HG03565 (cell line): ENCODE measurements at regions not wholly inside any gene's neighbourhood (a gene's known extent, or its start where the extent isn't known, plus 50 kb on each side); places are given as distances from the start of the nearest gene placed in this dataset.
"Not testable (repeated sequence)": the region's sequence is repeated elsewhere in the genome, so short reads cannot be mapped to it uniquely, and the experiment has no call there.

Experiments used
- ATAC-seq: cut with Tn5 transposase; IDR thresholded peaks from one replicate; pipeline ENCODE4 v1.9.1; 2021; ENCODE audit warnings: mild to moderate bottlenecking, moderate library complexity; ENCODE audit not compliant: unreplicated experiment

DNA sequence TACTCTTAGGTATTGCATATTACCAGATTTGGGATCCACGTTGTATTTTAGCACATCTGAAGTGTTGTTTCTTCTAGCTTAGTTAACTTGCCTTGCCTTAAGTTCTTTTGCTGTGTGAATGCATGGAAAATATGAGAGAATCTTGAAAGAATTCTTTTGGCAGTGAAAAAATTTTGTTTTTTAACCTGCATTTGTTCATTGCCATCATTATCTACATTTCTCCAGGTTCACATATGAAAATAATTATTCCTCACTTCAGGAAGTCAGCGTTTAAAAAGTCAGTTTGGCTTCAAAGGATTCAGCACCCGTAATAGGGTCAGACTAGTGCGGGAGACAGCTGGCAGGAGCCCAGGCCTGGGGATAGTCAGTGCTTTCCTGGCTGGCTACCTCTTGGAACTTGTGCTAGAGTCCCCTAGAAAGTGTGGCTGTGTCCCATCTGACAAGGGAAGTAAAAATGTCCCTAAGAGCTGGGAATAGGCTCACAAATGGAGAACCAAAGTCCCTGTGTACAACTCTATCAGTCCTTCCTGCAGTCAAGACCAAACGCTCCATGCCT lies 251.9 kb upstream of the KLF3 start:
- ATAC-seq: no peak

DNA sequence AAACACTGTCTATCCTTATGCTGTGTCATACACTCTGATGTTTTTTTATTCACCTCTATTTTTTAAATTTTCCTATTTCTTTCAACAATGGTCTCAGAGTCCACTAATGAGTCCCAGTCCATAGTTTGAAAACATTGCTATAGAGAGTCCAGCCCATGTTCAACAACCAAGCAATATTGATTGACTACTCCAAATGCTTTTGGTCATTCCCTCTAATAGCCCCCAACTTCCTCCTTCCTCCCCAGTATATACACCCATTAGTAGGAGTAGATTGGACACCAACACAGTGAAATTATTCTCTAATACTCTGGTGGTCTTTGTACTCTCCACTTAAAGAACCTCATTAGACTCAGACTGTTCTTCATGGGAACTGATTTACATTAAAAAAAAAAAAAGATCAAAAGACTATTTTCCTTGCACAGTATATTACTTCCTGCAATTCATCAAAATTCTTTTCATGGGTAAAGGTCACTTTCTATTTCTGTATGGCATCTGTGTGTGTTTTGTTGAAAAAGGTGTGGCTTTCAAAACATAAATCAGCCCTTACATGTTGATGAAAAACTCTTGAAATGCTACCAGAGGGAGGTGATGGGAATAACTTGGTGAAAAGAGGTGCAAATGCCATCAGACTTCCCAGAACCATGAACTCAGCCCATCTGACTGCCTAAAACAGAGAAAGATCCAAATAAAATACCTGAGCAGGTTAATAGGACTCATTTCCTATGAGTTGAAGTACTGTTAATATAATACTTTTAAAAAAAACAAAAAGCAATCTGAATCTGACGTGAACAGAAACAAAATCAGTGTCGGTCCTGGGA lies 250.3 kb upstream of the KLF3 start:
- no peak for ATAC-seq

DNA sequence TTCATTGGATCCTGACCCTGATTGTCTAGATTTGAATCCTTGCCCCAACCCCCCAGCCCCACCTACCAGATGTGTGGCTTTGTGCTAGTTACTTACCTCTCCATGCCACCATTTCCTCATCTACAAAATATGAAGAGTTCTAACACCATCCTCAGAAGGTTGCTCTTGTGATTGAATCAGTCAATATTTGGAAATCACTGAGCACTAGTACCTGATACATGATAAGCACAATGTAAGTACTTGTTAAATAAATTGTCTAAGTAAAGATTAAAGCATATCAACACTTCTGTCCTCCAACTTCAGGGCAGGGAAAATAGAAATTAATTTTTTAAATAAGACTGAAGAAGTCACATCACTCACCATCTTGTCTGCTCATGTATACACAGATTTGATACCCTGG lies 249.6 kb upstream of the KLF3 start:
- ATAC-seq: no peak

DNA sequence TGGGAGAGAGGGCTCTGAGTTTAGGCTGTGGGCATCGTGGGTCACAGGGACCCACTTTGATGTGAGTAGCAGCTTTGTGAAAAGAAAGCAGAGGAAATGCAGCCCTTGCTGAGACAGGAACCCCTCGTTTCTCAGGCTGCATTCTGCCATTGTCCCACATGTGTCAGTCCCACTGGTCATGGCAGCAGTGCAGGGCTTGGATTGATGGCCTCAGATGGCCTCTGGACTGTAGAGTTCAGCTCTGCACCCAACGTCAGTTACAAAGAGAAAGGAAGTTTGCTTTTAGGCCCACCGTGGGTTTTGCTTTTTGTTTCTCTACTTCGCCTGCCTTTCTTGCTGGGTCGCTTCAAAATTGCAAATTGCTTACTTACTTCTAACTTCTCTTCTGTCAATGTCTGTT lies 248.3 kb upstream of the KLF3 start:
- no peak for ATAC-seq

DNA sequence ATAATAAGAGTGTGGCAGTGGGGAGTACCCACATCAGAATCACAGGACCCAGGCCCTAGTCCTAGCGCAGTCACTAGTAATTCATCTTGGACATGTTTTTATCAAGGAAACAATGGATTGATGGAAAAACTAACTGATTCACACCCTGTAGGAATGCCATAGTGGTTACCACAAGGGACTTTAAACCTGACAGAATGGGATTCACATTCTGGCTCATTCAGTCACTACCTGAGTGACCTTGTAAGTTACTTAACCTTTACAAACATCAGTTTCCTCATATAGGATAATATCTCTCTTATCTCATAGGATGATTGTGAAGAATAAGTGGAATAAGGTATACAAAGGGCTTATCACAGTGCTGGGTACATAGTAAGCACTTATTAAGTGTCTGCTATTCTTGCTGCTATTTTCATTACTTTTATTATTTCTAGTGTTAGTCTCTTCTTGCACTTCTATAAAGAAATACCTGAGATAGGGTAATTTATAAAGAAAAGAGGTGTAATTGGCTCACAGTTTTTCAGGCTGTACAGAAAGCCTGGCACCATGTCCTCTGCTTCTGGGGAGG lies 247.5 kb upstream of the KLF3 start:
- ATAC-seq: no peak

DNA sequence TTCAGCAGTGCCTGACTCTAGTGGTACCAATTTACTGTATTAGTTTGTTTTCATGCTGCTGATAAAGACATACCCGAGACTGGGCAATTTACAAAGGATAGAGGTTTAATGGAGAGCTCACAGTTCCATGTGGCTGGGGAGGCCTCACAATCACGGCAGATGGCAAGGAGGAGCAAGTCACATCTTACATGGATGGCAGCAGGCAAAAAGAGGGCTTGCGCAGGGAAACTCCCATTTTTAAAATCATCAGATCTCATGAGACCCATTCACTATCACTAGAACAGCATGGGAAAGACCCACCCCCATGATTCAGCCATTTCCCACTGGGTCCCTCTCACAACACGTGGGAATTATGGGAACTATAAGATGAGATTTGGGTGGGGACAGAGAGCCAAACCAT lies 243.7 kb upstream of the KLF3 start:
- not testable (repeated sequence) for ATAC-seq

DNA sequence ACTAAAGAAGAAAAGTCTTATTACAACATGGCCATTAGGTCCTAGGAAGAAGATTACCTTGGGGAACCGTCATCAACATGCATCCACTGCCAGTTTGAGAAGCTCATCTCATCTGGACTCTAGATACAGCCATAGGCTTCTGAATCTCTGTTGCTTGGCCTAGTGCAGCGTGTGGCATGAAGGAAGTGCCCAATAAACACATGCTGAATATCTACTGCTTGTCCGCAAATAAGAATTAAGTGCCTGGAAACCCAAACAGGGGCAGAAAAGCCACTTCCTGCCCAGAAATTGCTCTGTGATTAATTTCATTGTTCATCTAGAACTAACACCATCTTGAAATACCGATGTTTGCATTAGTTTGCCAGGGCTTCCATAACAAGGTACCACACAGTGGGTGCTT lies 241.1 kb upstream of the KLF3 start:
- ATAC-seq: no peak

DNA sequence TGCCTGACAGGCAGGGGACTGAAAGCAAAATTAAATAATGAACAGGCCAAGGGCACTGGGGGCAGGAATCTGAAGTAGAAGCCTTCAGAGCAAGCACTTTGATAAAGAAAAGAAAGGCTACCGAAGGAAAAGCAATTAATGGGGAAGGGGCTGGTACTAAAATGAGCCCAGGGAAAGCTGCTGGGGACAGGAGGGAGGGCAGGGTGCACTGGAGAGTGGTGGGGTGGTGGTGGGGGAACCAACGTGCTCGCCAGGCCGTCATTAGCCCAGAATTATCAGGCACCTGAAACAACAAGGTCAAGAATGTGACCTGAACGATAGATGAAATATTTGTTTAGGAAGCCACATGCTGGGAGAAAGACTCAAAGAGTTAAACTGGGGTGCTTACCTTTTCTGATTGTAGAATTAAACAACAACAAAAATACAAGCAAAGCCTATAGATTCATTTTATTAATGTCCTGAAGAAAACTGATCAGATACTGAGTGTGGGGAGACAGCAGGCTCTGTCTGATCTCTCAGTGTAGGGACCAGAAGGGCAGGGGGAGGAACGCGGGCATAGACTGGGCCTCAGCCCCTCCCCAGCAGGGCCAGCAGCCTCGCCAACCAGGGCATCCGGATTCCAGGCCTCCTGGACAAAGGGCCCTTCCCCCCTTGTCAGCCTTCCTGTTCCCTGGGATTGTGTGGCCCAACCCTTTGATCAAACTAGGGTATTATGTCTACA lies 239.7 kb upstream of the KLF3 start:
- no peak for ATAC-seq

DNA sequence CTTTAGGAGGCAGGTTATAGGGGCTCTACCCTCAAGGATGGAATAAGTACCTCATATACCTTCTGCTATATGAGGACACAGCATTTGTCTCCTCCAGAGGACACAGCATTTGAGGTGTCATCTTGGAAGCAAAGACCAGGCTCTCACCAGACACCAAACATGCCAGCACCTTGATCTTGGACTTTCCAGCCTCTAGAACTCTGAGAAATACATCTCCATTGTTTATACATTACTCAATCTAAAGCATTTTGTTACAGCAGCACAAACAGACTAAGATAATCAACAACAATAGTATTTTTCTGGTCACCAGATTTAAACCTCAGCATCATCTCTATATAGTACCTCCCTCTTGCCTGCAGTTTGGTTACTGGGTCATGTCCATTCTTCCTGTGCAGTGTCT lies 237.5 kb upstream of the KLF3 start:
- no peak for ATAC-seq

DNA sequence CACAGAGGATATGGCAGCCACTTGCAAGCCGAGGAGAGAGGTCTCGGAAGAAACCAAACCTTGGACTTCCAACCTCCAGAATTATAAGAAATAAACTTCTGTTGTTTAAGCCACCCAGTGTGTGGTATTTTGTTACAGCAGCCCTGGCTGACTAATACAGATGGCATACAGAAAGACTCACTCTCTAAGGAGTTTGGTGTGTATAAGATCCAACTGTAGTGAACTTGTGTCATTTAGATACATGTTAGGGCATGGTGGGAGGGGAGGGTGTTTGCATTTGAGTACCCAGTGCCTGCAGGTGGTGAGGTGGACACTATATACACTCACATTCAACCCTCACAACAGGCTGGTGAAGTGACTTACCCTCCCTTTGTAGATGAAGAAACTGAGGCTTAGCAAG lies 233.2 kb upstream of the KLF3 start:
- no peak for ATAC-seq

DNA sequence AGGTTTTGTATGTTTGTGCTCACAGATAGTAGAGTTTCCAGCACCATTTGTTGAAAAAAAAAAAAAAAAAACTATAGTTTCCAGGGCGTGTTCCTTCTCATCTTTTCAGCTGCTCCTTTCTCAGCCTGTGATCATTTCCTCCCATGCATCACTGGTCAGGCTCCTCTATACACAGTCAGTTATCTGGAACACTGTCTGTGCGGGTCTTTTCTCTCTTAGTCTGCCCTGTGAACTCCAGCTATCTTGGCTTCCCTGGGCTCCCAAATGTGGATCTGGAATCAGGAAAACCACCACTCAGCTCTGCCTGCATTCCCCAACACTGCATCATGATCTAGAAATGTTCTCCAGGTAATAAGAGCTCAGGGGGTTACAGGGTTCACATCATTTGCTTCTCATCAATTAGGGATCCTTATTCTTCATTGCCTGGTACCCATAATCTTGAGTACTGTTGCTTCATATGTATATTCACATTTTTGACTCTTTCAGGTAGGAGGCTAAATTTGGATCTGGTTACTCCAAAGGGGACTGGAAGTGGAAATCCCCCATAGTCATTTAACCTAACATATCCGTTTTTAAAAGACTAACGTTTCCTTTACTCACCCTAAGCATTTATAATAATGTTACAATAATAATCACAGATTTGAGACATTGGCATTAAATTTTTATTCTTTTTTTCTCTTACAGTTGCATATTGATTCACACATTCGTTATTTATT lies 221.8 kb upstream of the KLF3 start:
- ATAC-seq: no peak

DNA sequence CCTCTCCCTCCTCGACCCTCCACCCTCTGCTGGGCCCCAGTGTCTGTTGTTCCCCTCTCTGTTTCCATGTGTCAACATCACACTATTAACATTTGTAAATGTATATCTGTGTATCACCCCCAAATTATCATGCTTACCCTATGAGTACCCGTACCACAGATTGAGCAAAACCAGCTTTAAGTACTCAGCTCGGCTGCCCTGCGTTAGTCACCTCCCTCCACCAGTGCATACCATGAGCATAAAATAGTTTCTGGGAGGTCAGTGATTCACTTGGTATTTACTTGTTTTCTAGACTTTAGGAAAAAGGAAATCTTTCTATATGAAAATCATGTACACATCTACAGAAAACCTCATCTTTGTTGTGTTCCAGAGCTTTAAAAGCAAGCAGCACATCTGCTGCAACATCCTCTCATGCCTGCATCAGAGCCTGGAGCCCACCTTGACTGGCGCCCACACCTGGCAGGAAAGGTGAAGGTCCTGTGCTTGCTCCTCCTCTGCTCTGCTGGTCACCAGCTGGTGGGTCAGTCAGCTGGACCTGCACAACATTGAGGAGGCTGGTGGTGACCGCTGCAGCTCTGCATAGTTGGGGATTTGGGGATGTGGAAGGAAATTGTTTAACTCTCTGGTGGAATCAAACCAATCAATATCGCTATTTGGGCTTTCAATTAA lies 214.4 kb upstream of the KLF3 start:
- no peak for ATAC-seq

DNA sequence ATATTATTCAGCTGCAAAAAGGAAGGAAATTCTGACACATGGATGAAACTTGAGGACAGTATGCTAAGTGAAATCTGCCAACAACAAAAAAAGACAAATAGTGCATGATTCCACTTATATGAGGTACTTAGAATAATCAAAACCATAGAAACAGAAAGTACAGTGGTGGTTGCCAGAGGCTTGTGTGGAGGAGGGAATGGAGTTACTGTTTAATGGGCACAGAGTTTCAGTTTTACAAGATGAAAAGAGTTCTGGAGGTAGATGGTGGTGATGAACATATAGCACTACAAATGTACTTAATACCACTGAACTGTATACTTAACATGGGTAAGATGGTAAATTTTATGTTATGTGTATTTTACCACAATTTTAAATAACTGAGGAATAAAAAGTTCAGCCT lies 212.0 kb upstream of the KLF3 start:
- ATAC-seq: no peak

DNA sequence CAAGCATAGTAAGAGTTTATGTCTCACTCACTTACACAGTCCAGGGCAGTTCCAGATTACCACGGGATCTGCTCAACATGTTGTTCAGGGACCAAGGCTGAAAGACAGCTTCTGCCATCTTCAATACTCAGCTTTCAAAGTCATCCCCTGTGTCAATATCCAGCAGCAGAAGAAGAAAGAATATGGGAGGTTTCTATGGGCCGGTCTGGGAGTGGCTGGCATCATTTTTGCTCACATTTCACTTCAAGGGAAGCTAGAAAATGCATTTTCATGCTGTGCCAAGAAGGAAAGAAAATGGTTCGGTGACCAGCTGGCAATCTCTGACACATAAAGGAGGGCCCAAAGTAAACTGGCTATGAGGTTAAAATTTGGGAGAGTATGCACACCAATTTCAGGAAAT lies 211.5 kb upstream of the KLF3 start:
- no peak for ATAC-seq

DNA sequence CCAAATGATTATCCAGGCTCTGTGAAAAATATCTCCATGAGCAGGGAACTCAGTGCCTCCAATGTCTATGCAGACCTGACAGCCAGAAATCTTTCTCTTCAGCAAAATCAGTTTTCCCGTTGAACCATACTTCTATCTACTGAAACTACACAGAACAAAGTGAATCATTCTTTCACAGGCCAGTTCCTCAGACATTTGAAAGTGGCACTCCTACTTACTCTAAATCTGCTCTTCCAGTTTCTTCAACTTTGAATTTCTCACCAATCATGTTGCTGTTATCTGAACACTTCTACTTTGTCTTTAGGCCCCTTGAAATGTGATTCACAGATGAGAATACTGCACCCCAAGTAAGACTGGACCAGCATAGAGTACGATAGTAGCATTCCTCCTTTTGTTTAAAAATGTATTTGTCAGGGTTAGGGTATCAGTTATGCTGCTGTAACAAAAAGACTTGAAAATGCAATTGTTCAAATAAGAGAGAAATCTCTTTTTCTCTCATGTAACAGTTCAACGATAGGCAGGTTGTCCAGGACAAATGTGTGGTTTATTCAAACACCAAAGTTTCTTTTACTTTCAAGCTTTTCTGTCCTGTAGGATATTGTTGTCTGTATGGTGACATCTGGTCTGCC lies 210.6 kb upstream of the KLF3 start:
- no peak for ATAC-seq

DNA sequence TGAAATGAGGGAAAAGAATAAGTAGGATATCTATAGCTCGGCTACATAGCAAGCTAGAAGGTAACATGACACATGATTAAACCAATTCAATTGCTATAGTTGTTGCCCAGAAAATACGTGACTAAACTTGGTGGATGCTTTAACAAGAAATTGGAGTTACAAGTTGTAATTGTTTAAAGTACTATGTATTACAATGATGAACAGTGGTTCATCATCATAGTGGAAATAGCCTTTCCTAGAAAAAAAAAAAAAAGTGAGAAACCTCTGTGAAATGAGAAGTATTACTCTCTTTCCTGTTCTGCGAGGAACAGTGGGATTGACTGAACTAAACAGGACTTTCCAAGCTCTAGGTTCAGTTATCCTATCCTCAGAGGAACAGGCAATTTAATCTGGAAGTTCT lies 209.7 kb upstream of the KLF3 start:
- ATAC-seq: no peak

DNA sequence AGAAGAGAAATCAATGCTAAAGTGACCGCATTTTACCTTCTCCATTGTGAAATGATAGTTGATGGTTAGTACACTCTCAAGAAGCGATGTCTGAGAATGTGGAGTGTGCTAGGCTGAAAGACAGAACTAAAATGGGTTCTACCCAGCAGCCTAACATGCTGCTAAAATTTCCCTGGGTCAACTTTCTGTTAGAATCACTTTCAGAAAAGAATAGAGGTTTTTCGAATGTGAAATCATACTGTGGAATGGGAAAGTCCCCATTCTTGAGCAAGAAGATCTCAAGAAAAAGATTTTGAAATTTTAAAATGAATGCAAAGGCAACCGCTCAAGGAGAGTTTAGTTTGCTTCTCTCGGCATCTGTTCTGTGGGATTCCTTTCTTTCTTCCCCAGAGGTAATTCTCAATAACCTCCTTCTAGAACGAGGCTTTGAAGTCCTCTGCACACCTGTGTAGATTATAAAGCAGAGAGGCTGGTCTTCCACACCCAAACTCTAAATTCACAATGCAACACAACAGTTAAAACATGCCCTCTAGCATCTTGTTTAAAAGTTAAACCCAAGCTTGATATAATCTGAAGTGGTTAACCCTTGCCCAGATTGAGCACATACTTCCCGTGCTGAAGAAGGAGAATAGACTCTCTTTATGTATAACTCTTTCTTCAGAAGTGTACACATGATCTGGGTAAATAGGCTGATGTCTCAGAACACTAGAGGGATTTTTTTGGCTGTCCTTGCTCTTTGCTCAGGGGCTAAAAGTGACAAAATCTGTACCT lies 208.7 kb upstream of the KLF3 start:
- peak; percentile 57 for ATAC-seq

DNA sequence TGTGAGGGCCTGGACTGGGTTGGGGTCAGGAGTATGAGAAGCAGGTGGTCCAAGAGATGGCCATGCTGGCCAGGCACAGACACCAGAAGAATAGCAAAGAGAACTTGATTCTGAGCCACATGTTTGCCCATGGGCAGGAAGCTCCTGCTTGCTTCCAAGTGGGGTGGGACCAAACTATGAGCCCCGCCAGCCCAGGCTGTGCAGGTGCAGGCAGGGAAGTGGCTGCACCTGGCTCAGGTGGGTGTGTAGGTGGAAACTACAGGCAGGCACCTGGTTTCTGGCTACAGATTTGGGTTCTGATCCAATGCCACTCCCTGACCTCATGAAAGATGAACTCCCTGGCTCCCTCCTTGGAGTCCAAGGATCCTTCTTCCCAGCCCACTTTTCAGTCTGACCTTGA lies 207.9 kb upstream of the KLF3 start:
- no peak for ATAC-seq

DNA sequence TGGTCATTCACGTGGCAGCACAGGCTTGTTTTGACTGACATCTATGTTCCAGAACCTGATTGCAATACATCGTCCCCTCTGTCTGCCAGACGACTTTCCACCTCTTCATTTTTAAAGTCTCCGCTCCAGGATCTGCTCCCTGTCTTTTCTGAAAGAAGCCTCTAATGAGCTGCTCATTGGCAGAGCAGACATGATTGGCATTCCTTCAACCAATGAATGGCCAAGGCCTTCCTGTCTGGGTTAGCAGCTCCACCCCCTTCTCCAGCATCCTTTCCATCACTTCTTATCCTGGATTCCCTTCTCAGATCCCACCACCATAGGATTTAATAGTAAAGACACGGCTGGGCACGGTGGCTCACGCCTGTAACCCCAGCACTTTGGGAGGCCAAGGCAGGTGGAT lies 202.7 kb upstream of the KLF3 start:
- no peak for ATAC-seq
